DND-41 (cell line): ENCODE measurements at regions not wholly inside any gene's neighbourhood (a gene's known extent, or its start where the extent isn't known, plus 50 kb on each side); places are given as distances from the start of the nearest gene placed in this dataset.

Experiments used
- ATAC-seq: fragments of 200-7000 bp; cut with Tn5 transposase; 3 replicates; pipeline ENCODE4 v1.9.1; 2021; ENCODE audit warnings: low read depth; ENCODE audit not compliant: insufficient read depth
- DNase-seq: peaks from one replicate; pipeline ENCODE4 v3.0.0-alpha.2; 2020
- H2AFZ ChIP-seq: 2 replicates; pipeline ENCODE4 v1.6.0; 2012; ENCODE audit warnings: low read depth, low read length
- H3K27ac ChIP-seq: 2 replicates; pipeline ENCODE4 v1.5.1; 2012; ENCODE audit warnings: low read length, inconsistent platforms
- H3K27me3 ChIP-seq: fragments of 200-600 bp; sonication (generic); 2 replicates; pipeline ENCODE4 v1.6.0; 2012; ENCODE audit warnings: low read length, mild to moderate bottlenecking, inconsistent platforms; ENCODE audit not compliant: insufficient read depth, poor library complexity
- H3K36me3 ChIP-seq: 2 replicates; pipeline ENCODE4 v1.5.1; 2012; ENCODE audit warnings: low read length, inconsistent platforms; ENCODE audit not compliant: insufficient read depth
- H3K4me1 ChIP-seq: 2 replicates; pipeline ENCODE4 v1.5.1; 2012; ENCODE audit warnings: mild to moderate bottlenecking, low read length; ENCODE audit not compliant: insufficient read depth
- H3K4me2 ChIP-seq: 2 replicates; pipeline ENCODE4 v1.6.0; 2012; ENCODE audit warnings: mild to moderate bottlenecking, moderate library complexity, low read length, inconsistent platforms; ENCODE audit not compliant: insufficient read depth
- H3K4me3 ChIP-seq, 2 experiments: fragments of 200-600 bp in 1 of 2; shearing (Covaris generic) in 1 of 2; 2 replicates each; pipeline ENCODE4 v1.5.1; 2012 to 2016; ENCODE audit warnings: inconsistent platforms in 2 of 2, low read length in 2 of 2, mild to moderate bottlenecking in 2 of 2, low read depth in 1 of 2, moderate library complexity in 1 of 2
- H3K79me2 ChIP-seq: 2 replicates; pipeline ENCODE4 v1.6.0; 2012; ENCODE audit warnings: low read length, inconsistent platforms; ENCODE audit not compliant: insufficient read depth
- H3K9ac ChIP-seq: 2 replicates; pipeline ENCODE4 v1.6.0; 2012; ENCODE audit warnings: low read depth, mild to moderate bottlenecking, inconsistent platforms, low read length, moderate library complexity
- H3K9me3 ChIP-seq: 2 replicates; pipeline ENCODE4 v1.5.1; 2012; ENCODE audit warnings: low read length, moderate library complexity, mild to moderate bottlenecking, inconsistent platforms; ENCODE audit not compliant: insufficient read depth, severe bottlenecking
- H4K20me1 ChIP-seq: 2 replicates; pipeline ENCODE4 v1.6.0; 2012; ENCODE audit warnings: low read length; ENCODE audit not compliant: insufficient read depth
- CTCF ChIP-seq: IDR thresholded peaks from 2 replicates; pipeline ENCODE4 v1.5.1; 2012; ENCODE audit warnings: borderline replicate concordance, low read length, moderate library complexity, mild to moderate bottlenecking; ENCODE audit not compliant: poor library complexity, severe bottlenecking; ENCODE audit errors: extremely low read depth
- EZH2 ChIP-seq: IDR thresholded peaks from 3 replicates; pipeline ENCODE4 v1.6.1; 2012; ENCODE audit warnings: borderline replicate concordance, low read depth, mild to moderate bottlenecking, moderate library complexity, low read length, inconsistent platforms; ENCODE audit not compliant: severe bottlenecking

- Histone ChIP-seq H3K9ac (no peak overlapping the region), H3K9me3 (no peaks in the 10 kb centered on the region), H3K4me1 (no peaks in the 10 kb centered on the region), H2AFZ (no peak overlapping the region), H3K4me3 (no peak overlapping the region), H3K27me3 (peaks cover 8% of the 10 kb centered on the region), H4K20me1 (no peaks in the 10 kb centered on the region), H3K4me2 (no peak overlapping the region), H3K27ac (no peak overlapping the region), H3K36me3 (no peaks in the 10 kb centered on the region), H3K79me2 (no peaks in the 10 kb centered on the region)
- DNase-seq (no peak), ATAC-seq (no peak)
- TF ChIP-seq EZH2 = no peak
- no peak for TF ChIP-seq CTCF
These were observed 364.8 kb downstream of the RPS6KC1 start for GRCh38 chr1:213415691-213416380.

- no peak overlapping the region for H3K9ac ChIP-seq
- no peak for DNase-seq
- TF ChIP-seq EZH2 = no peak
- no peak for TF ChIP-seq CTCF
- H3K4me2 ChIP-seq = no peak overlapping the region
- ATAC-seq = no peak
- no peak overlapping the region for H3K27ac ChIP-seq
- H2AFZ ChIP-seq = no peak overlapping the region
- H3K9me3 ChIP-seq = no peaks in the 10 kb centered on the region
- no peak overlapping the region for H3K4me3 ChIP-seq
- H3K27me3 ChIP-seq = peaks cover 8% of the 10 kb centered on the region
- H3K4me1 ChIP-seq = no peaks in the 10 kb centered on the region
- H3K36me3 ChIP-seq = no peaks in the 10 kb centered on the region
- H3K79me2 ChIP-seq = no peaks in the 10 kb centered on the region
- no peaks in the 10 kb centered on the region for H4K20me1 ChIP-seq
These were observed 365.6 kb downstream of the RPS6KC1 start for GRCh38 chr1:213416461-213417224.

GRCh38 chr1:213417225-213417820 is 366.3 kb downstream of the RPS6KC1 start:
- no peak overlapping the region for H2AFZ ChIP-seq
- H3K9me3 ChIP-seq = no peaks in the 10 kb centered on the region
- no peaks in the 10 kb centered on the region for H3K36me3 ChIP-seq
- no peak overlapping the region for H3K9ac ChIP-seq
- DNase-seq (no peak), ATAC-seq (no peak)
- TF ChIP-seq CTCF (no peak), EZH2 (no peak)
- no peaks in the 10 kb centered on the region for H3K4me1 ChIP-seq
- H3K27me3 ChIP-seq = peaks cover 8% of the 10 kb centered on the region
- H3K4me2 ChIP-seq = no peak overlapping the region
- H4K20me1 ChIP-seq = no peaks in the 10 kb centered on the region
- no peaks in the 10 kb centered on the region for H3K79me2 ChIP-seq
- H3K27ac ChIP-seq = no peak overlapping the region
- H3K4me3 ChIP-seq = no peak overlapping the region
